H1 (cell line): ENCODE measurements at regions not wholly inside any gene's neighbourhood (a gene's known extent, or its start where the extent isn't known, plus 50 kb on each side); places are given as distances from the start of the nearest gene placed in this dataset.

Source experiments
- CTCF ChIA-PET: fragments of 300-600 bp; sonication (Branson Sonifier 250); formaldehyde crosslinking; loops from one replicate; lab custom pipeline; 2021; ENCODE audit not compliant: partially characterized antibody; lab: Charles Lee
- POLR2A ChIA-PET: fragments of 300-600 bp; sonication (Branson Sonifier 250); formaldehyde crosslinking; loops from one replicate; lab custom pipeline; 2021; ENCODE audit warnings: inconsistent platforms; ENCODE audit not compliant: partially characterized antibody; lab: Charles Lee
- DNase-seq, 2 experiments: peaks; one replicate each; pipeline versions ENCODE4 v3.0.0 to v3.0.0-alpha.2; 2010 to 2022; ENCODE audit warnings: low spot score in 2 of 2, low read depth in 1 of 2, mixed read lengths in 1 of 2
- FAIRE-seq: peaks from 2 replicates; lab custom pipeline; 2011; peaks lifted over from hg19 to GRCh38; lab: Jason Lieb, UNC
- H2AFZ ChIP-seq: 2 replicates; pipeline ENCODE4 v1.8.1; 2012; ENCODE audit warnings: low read length, inconsistent platforms
- H2AK5ac ChIP-seq: 2 replicates; pipeline ENCODE4 v1.6.1; 2013; ENCODE audit warnings: low read depth, low read length
- H2BK120ac ChIP-seq: replicated peaks from 2 replicates; pipeline ENCODE3; 2013; ENCODE audit warnings: low read depth, low read length, inconsistent platforms
- H2BK12ac ChIP-seq: 2 replicates; pipeline ENCODE4 v1.6.1; 2013; ENCODE audit warnings: low read depth, low read length
- H2BK15ac ChIP-seq: 2 replicates; pipeline ENCODE4 v1.6.1; 2013; ENCODE audit warnings: low read length
- H2BK20ac ChIP-seq: 2 replicates; pipeline ENCODE4 v1.6.1; 2013; ENCODE audit warnings: low read length
- H2BK5ac ChIP-seq: 2 replicates; pipeline ENCODE4 v1.6.1; 2013; ENCODE audit warnings: low read depth, low read length
- H3K14ac ChIP-seq: 2 replicates; pipeline ENCODE4 v1.6.1; 2013; ENCODE audit warnings: inconsistent platforms; ENCODE audit not compliant: insufficient read length
- H3K18ac ChIP-seq: 2 replicates; pipeline ENCODE4 v1.6.1; 2013; ENCODE audit warnings: low read length; ENCODE audit errors: extremely low read depth
- H3K23ac ChIP-seq: 2 replicates; pipeline ENCODE4 v1.6.1; 2013; ENCODE audit warnings: inconsistent platforms; ENCODE audit not compliant: insufficient read length
- H3K23me2 ChIP-seq: 2 replicates; pipeline ENCODE4 v1.6.1; 2013; ENCODE audit warnings: low read depth, low read length
- H3K27ac ChIP-seq: 2 replicates; pipeline ENCODE4 v1.6.1; 2011; ENCODE audit warnings: low read depth, low read length, inconsistent platforms
- H3K27me3 ChIP-seq, 4 experiments: replicated peaks in 1 of 4; 1 replicate in 1 of 4; 2 replicates in 3 of 4; pipeline versions ENCODE4 v1.6.1 to v1.8.1; 2011 to 2013; ENCODE audit warnings: low read length in 3 of 4, mild to moderate bottlenecking in 3 of 4, inconsistent platforms in 2 of 4, mixed read lengths in 2 of 4, moderate library complexity in 1 of 4; ENCODE audit not compliant: control insufficient read depth in 3 of 4, insufficient read depth in 3 of 4; ENCODE audit errors: extremely low read depth in 1 of 4
- H3K36me3 ChIP-seq, 4 experiments: 2 replicates each; pipeline versions ENCODE4 v1.6.1 to v1.8.1; 2011 to 2013; ENCODE audit warnings: mild to moderate bottlenecking in 4 of 4, low read length in 3 of 4, moderate library complexity in 2 of 4, control low read depth in 1 of 4, inconsistent platforms in 1 of 4; ENCODE audit not compliant: insufficient read depth in 4 of 4, control insufficient read depth in 2 of 4
- H3K4ac ChIP-seq: replicated peaks from 2 replicates; pipeline ENCODE3; 2013; ENCODE audit warnings: low read length, low read depth, mixed read lengths, inconsistent platforms; ENCODE audit not compliant: insufficient read length
- H3K4me1 ChIP-seq, 4 experiments: replicated peaks in 1 of 4; 1 replicate in 1 of 4; 2 replicates in 3 of 4; pipeline versions ENCODE4 v1.6.1 to v1.8.1; 2011 to 2013; ENCODE audit warnings: low read length in 3 of 4, inconsistent platforms in 2 of 4, mixed read lengths in 1 of 4; ENCODE audit not compliant: insufficient read depth in 4 of 4, control insufficient read depth in 3 of 4
- H3K4me2 ChIP-seq, 2 experiments: 2 replicates each; pipeline versions ENCODE4 v1.6.1 to v1.8.1; 2011 to 2013; ENCODE audit warnings: low read depth in 2 of 2, low read length in 2 of 2, control low read depth in 1 of 2, inconsistent platforms in 1 of 2, mild to moderate bottlenecking in 1 of 2; ENCODE audit not compliant: insufficient read depth in 1 of 2
- H3K4me3 ChIP-seq, 4 experiments: fragments of 200-600, 300-600 bp in 1 of 4; sonication (generic), shearing (Covaris generic), sonication (Bioruptor Twin) in 1 of 4; 2 replicates each; pipeline versions ENCODE4 v1.5.1 to v1.8.1; 2011 to 2016; ENCODE audit warnings: low read length in 4 of 4, low read depth in 3 of 4, control low read depth in 2 of 4, inconsistent platforms in 2 of 4, mild to moderate bottlenecking in 2 of 4, mixed read lengths in 1 of 4, moderate library complexity in 1 of 4; ENCODE audit not compliant: insufficient read depth in 2 of 4; ENCODE audit errors: extremely low read depth in 1 of 4
- H3K56ac ChIP-seq: replicated peaks from 2 replicates; pipeline ENCODE3; 2013; ENCODE audit warnings: low read depth, mild to moderate bottlenecking, mixed read lengths, low read length, inconsistent platforms; ENCODE audit not compliant: insufficient read length
- H3K79me1 ChIP-seq: 2 replicates; pipeline ENCODE4 v1.6.1; 2013; ENCODE audit warnings: low read depth, low read length, control low read depth
- H3K79me2 ChIP-seq, 2 experiments: 2 replicates each; pipeline versions ENCODE4 v1.6.1 to v1.8.1; 2012 to 2013; ENCODE audit warnings: low read length in 2 of 2, mild to moderate bottlenecking in 2 of 2, inconsistent platforms in 1 of 2; ENCODE audit not compliant: insufficient read depth in 2 of 2, control insufficient read depth in 1 of 2
- H3K9ac ChIP-seq, 4 experiments: replicated peaks in 1 of 4; 1 replicate in 1 of 4; 2 replicates in 3 of 4; pipeline versions ENCODE4 v1.6.1 to v1.8.1; 2011 to 2013; ENCODE audit warnings: low read depth in 3 of 4, low read length in 3 of 4, control low read depth in 2 of 4, mild to moderate bottlenecking in 2 of 4, moderate library complexity in 2 of 4, inconsistent platforms in 1 of 4; ENCODE audit errors: extremely low read depth in 1 of 4
- H3K9me3 ChIP-seq, 2 experiments: 2 replicates each; pipeline versions ENCODE4 v1.6.1 to v1.8.1; 2012 to 2013; ENCODE audit warnings: mild to moderate bottlenecking in 2 of 2, moderate library complexity in 2 of 2, control low read depth in 1 of 2, inconsistent platforms in 1 of 2, low read depth in 1 of 2, low read length in 1 of 2, mixed read lengths in 1 of 2; ENCODE audit not compliant: insufficient read depth in 2 of 2
- H4K20me1 ChIP-seq, 2 experiments: replicated peaks in 1 of 2; 2 replicates each; pipeline versions ENCODE3 to v1.8.1; 2011 to 2013; ENCODE audit warnings: inconsistent platforms in 2 of 2, low read length in 2 of 2, mild to moderate bottlenecking in 1 of 2; ENCODE audit not compliant: insufficient read depth in 2 of 2, control insufficient read depth in 1 of 2
- H4K5ac ChIP-seq: 2 replicates; pipeline ENCODE4 v1.6.1; 2013; ENCODE audit warnings: low read length, low read depth, mixed read lengths, inconsistent platforms; ENCODE audit not compliant: insufficient read length
- H4K8ac ChIP-seq: 2 replicates; pipeline ENCODE4 v1.8.0; 2013; ENCODE audit warnings: mild to moderate bottlenecking, moderate library complexity, low read length, inconsistent platforms; ENCODE audit not compliant: insufficient read depth; ENCODE audit errors: extremely low read depth
- H4K91ac ChIP-seq: replicated peaks from 2 replicates; pipeline ENCODE3; 2013; ENCODE audit warnings: low read length, mixed read lengths, inconsistent platforms; ENCODE audit not compliant: insufficient read length
- CBX5 ChIP-seq: fragments of 300-800, 300-1000 bp; sonication (generic); IDR thresholded peaks from 2 replicates; pipeline ENCODE4 v1.7.1; 2016; ENCODE audit warnings: antibody characterized with exemption, low read length, low read depth
- CHD1 ChIP-seq: IDR thresholded peaks from 2 replicates; pipeline ENCODE4 v1.6.1; 2012; ENCODE audit warnings: low read depth, low read length, improper control_type of control experiment
- CTBP2 ChIP-seq: IDR thresholded peaks from 2 replicates; pipeline ENCODE4 v1.7.0; 2011; ENCODE audit warnings: borderline replicate concordance, mild to moderate bottlenecking, moderate library complexity, mixed read lengths, low read length; ENCODE audit not compliant: insufficient read depth, insufficient read length
- CTCF ChIP-seq, 3 experiments: IDR thresholded peaks; 1 replicate in 2 of 3; 2 replicates in 1 of 3; pipeline versions ENCODE4 v1.5.1 to v1.6.1; 2011; ENCODE audit warnings: low read length in 3 of 3, mild to moderate bottlenecking in 3 of 3, inconsistent platforms in 2 of 3, low read depth in 1 of 3, moderate library complexity in 1 of 3; ENCODE audit not compliant: insufficient read depth in 1 of 3; ENCODE audit errors: control extremely low read depth in 1 of 3
- HDAC6 ChIP-seq: IDR thresholded peaks from one replicate; pipeline ENCODE4 v1.7.1; 2012; ENCODE audit warnings: low read depth, mild to moderate bottlenecking, inconsistent platforms, low read length, moderate library complexity
- KDM5A ChIP-seq: fragments of 200-600 bp; IDR thresholded peaks from 2 replicates; pipeline ENCODE4 v1.7.1; 2012; ENCODE audit warnings: mild to moderate bottlenecking, low read length, inconsistent platforms, mixed read lengths
- PHF8 ChIP-seq: fragments of 200-600 bp; sonication (generic); conservative IDR thresholded peaks from 2 replicates; pipeline ENCODE4 v1.7.1; 2012; ENCODE audit warnings: low read depth, mild to moderate bottlenecking, inconsistent platforms, low read length, moderate library complexity
- RAD21 ChIP-seq, 2 experiments: IDR thresholded peaks in 1 of 2; conservative IDR thresholded peaks in 1 of 2; 2 replicates each; pipeline ENCODE4 v1.6.1; 2011; ENCODE audit warnings: low read depth in 2 of 2, low read length in 2 of 2, improper control_type of control experiment in 1 of 2, inconsistent platforms in 1 of 2, mild to moderate bottlenecking in 1 of 2, moderate library complexity in 1 of 2
- RFX5 ChIP-seq: IDR thresholded peaks from 2 replicates; pipeline ENCODE4 v1.6.1; 2011; ENCODE audit warnings: low read depth, low read length, improper control_type of control experiment, borderline replicate concordance
- RNF2 ChIP-seq: fragments of 200-900, 300-1000 bp; sonication (generic); IDR thresholded peaks from 2 replicates; pipeline ENCODE4 v1.7.1; 2016; ENCODE audit warnings: borderline replicate concordance, low read depth, mild to moderate bottlenecking, antibody characterized with exemption, low read length; ENCODE audit not compliant: poor library complexity, severe bottlenecking; ENCODE audit errors: missing control alignments
- SRF ChIP-seq: IDR thresholded peaks from 2 replicates; pipeline ENCODE4 v1.6.1; 2011; ENCODE audit warnings: mild to moderate bottlenecking, low read depth, low read length, moderate library complexity
- WGBS, 2 experiments: shearing (Covaris generic) in 1 of 2; methylation state at CpG; one replicate each; pipeline versions ENCODE4 v1.1.6 to v1.1.7; 2013 to 2015; ENCODE audit warnings: low lambda C conversion rate in 2 of 2, mixed read lengths in 2 of 2, inconsistent platforms in 1 of 2, low coverage in 1 of 2, missing lambda C conversion rate in 1 of 2; ENCODE audit not compliant: insufficient replicate concordance in 2 of 2, insufficient coverage in 1 of 2, insufficient read length in 1 of 2; ENCODE audit errors: extremely low coverage in 1 of 2, missing lambda C conversion rate in 1 of 2; 5-methylcytosine and 5-hydroxymethylcytosine counted together

- DNase-seq: no peak
- no peak overlapping the region for H2AK5ac ChIP-seq
- peaks cover 3 to 4% of the 10 kb centered on the region in 2 experiments; a peak in 1 of 4 replicates for H3K9me3 ChIP-seq
- H4K20me1 ChIP-seq: no peaks in the 10 kb centered on the region
- H4K8ac ChIP-seq: no peak overlapping the region
- no peak overlapping the region for H3K56ac ChIP-seq
- H3K4me2 ChIP-seq: no peak overlapping the region
- H3K9ac ChIP-seq: no peak overlapping the region
- H3K79me2 ChIP-seq: no peaks in the 10 kb centered on the region
- H3K36me3 ChIP-seq: no peaks in the 10 kb centered on the region
- no peak overlapping the region for H3K4me3 ChIP-seq
- H3K4me1 ChIP-seq: peaks cover 0 to 3% (median 0%) of the 10 kb centered on the region in 4 experiments; a peak in 1 of 7 replicates
- no peak overlapping the region for H3K14ac ChIP-seq
- H4K5ac ChIP-seq: no peak overlapping the region
- H2BK12ac ChIP-seq: no peak overlapping the region
- TF ChIP-seq PHF8 (no peak), HDAC6 (no peak), RAD21 (IDR thresholded peaks at IDR 0.05 in 1 of 2, conservative IDR thresholded peaks at IDR 0.05 in 1 of 2; ENCODE audit: low read depth in 2 of 2, low read length in 2 of 2) (no peak), KDM5A (no peak), RNF2 (no peak), CBX5 (no peak), RFX5 (no peak), CHD1 (no peak), CTBP2 (no peak), CTCF (IDR thresholded peaks at IDR 0.05; ENCODE audit: control extremely low read depth in 1 of 3, insufficient read depth in 1 of 3, low read depth in 1 of 3, low read length in 3 of 3) (no peak), SRF (no peak)
- TF ChIP-seq, all 59 proteins: peak for 0
- Histone ChIP-seq H2BK5ac (no peak overlapping the region), H2BK120ac (no peak overlapping the region), H2BK15ac (no peak overlapping the region), H3K4ac (no peak overlapping the region), H2BK20ac (no peak overlapping the region), H2AFZ (no peak overlapping the region), H3K27me3 (no peaks in the 10 kb centered on the region), H3K27ac (no peak overlapping the region), H3K79me1 (no peaks in the 10 kb centered on the region; the same call in 1 of the 2 replicates), H3K18ac (no peak overlapping the region), H3K23ac (no peak overlapping the region), H3K23me2 (no peaks in the 10 kb centered on the region), H4K91ac (no peak overlapping the region)
- WGBS, 2 experiments: 85% methylated on average over 2 of the region's 2 CpGs; no CpG with 5 or more reads in 1 of the 2 experiments
- no peak for FAIRE-seq
- POLR2A ChIA-PET: no interaction called here
- CTCF ChIA-PET: no interaction called here
Measured at GRCh38 chr2:150697596-150697995, 210.1 kb upstream of the RND3 start.
